MM.1S (cell line): ENCODE measurements at regions not wholly inside any gene's neighbourhood (a gene's known extent, or its start where the extent isn't known, plus 50 kb on each side); places are given as distances from the start of the nearest gene placed in this dataset.

Source experiments
- CTCF ChIP-seq: fragments of 300-600 bp; sonication (generic); IDR thresholded peaks from 2 replicates; pipeline ENCODE4 v1.5.1; 2016; ENCODE audit warnings: antibody characterized with exemption, low read length, mixed read lengths
- EZH2 ChIP-seq: fragments of 300-600 bp; sonication (generic); optimal IDR thresholded peaks from 2 replicates; pipeline ENCODE3; 2017; ENCODE audit warnings: low read depth, mild to moderate bottlenecking, antibody characterized with exemption, low read length, mixed read lengths

DNA sequence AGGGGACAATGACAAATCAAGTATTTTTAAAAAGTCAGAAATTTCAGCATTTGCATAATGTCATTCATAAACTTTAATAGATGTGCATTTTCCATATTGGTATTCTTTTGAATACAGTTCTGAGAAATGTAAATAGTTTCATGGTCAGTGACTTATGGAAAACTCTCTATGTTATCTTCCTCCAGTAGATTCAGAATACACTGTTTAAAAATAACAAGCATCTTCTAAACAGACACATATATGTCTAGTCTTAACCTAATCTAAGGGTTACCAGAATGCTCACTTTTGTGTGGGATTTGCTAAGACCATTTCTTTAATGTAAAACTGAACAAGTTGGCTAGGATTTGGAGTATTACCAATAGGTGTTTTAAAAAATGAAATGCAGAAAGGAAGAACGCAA, 119.8 kb upstream of the SGCG start:
- TF ChIP-seq CTCF (no peak), EZH2 (no peak)
